Spleen (tissue), 11 donors: ENCODE measurements at regions not wholly inside any gene's neighbourhood (a gene's known extent, or its start where the extent isn't known, plus 50 kb on each side); places are given as distances from the start of the nearest gene placed in this dataset.

ENCODE experiments used
- DNase-seq: peaks from one replicate; pipeline ENCODE4 v3.0.0-alpha.2; 2020
- H3K27ac ChIP-seq, 8 donors: fragments of 200-600 bp; sonication (generic) in 7 of 8; 1 replicate in 4 of 8; 2 replicates in 4 of 8; pipeline versions ENCODE4 v1.5.0 to v1.8.0; 2016 to 2021; ENCODE audit warnings: inconsistent platforms in 4 of 8, mild to moderate bottlenecking in 4 of 8, moderate library complexity in 1 of 8
- H3K27me3 ChIP-seq, 7 donors: fragments of 200-600 bp; sonication (generic) in 6 of 7; replicated peaks in 1 of 7; 1 replicate in 4 of 7; 2 replicates in 3 of 7; pipeline versions ENCODE4 v1.5.0 to v1.8.0; 2016 to 2021; ENCODE audit warnings: inconsistent platforms in 3 of 7, mild to moderate bottlenecking in 1 of 7
- H3K36me3 ChIP-seq, 6 donors: fragments of 200-600 bp; sonication (generic) in 5 of 6; 1 replicate in 4 of 6; 2 replicates in 2 of 6; pipeline versions ENCODE4 v1.5.0 to v1.8.0; 2016 to 2021; ENCODE audit warnings: inconsistent platforms in 2 of 6
- H3K4me1 ChIP-seq, 6 donors: fragments of 200-600 bp; sonication (generic) in 5 of 6; 1 replicate in 3 of 6; 2 replicates in 3 of 6; pipeline versions ENCODE4 v1.5.0 to v1.8.0; 2016 to 2021; ENCODE audit warnings: inconsistent platforms in 3 of 6
- H3K4me3 ChIP-seq, 8 donors: fragments of 200-600 bp; sonication (generic) in 7 of 8; 1 replicate in 4 of 8; 2 replicates in 4 of 8; pipeline versions ENCODE4 v1.5.0 to v1.8.0; 2016 to 2021; ENCODE audit warnings: inconsistent platforms in 4 of 8, mild to moderate bottlenecking in 4 of 8, moderate library complexity in 2 of 8
- H3K9me3 ChIP-seq, 8 donors: fragments of 200-600 bp; sonication (generic) in 7 of 8; 1 replicate in 4 of 8; 2 replicates in 4 of 8; pipeline versions ENCODE4 v1.5.0 to v1.8.0; 2016 to 2021; ENCODE audit warnings: inconsistent platforms in 4 of 8
- CTCF ChIP-seq, 11 experiments: fragments of 200-600 bp in 7 of 11; fragments of 450-650 bp in 4 of 11; sonication (generic) in 4 of 11; IDR thresholded peaks in 8 of 11; conservative IDR thresholded peaks in 3 of 11; 1 replicate in 7 of 11; 2 replicates in 4 of 11; pipeline versions ENCODE4 v1.4.0 to v1.8.0; 2016 to 2021; ENCODE audit warnings: antibody characterized with exemption in 11 of 11, inconsistent platforms in 4 of 11, mild to moderate bottlenecking in 1 of 11
- POLR2A ChIP-seq, 3 donors: fragments of 450-650 bp; IDR thresholded peaks; one replicate each; pipeline ENCODE4 v1.5.1; 2017; ENCODE audit warnings: antibody characterized with exemption in 3 of 3, mild to moderate bottlenecking in 1 of 3
- POLR2AphosphoS5 ChIP-seq, 3 donors: sonication (generic); formaldehyde crosslinking; IDR thresholded peaks; one replicate each; pipeline ENCODE4 v1.5.1; 2017; ENCODE audit warnings: antibody characterized with exemption in 3 of 3
- WGBS, 5 donors: extraction: QIAGEN DNeasy Blood & Tissue Kit in 3 of 5; methylation state at CpG; one replicate each; pipeline versions ENCODE4 v1.1.5 to v1.1.7; 2013 to 2018; 5-methylcytosine and 5-hydroxymethylcytosine counted together
- intact Hi-C: fragments of 100-400 bp; cut with DNase I; formaldehyde crosslinking; loops from one replicate; pipeline ENCODE4 v1.15.0; 2023; ENCODE audit warnings: low total_unique reads
- donor health status: healthy with polysubstance abuse.
- donor health status: DM: no; HTN: no; CAD: no; lungs with moderate emphysema.
- donor health status: DM: no; HTN: no; CAD: no.
- donor health status: Bipolar disorder and iron deficiency.
- donor health status: healthy.
- donor health status: DM: no; HTN: no; CAD: no.
- donor health status: DM: yes; HTN: yes; CAD: no.

- no peak for TF ChIP-seq POLR2A (IDR thresholded peaks at IDR 0.05)
- Histone ChIP-seq H3K36me3 (no peaks in the 10 kb centered on the region), H3K9me3 (peaks cover 0 to 18% (median 9%) of the 10 kb centered on the region in 8 donors), H3K4me1 (no peaks in the 10 kb centered on the region), H3K4me3 (no peak overlapping the region), H3K27me3 (no peaks in the 10 kb centered on the region), H3K27ac (no peak overlapping the region)
- 42 to 79% (median 61%) methylated on average over 1 of the region's 1 CpG for WGBS, 5 donors
- intact Hi-C loops = no loop called here
- no peak for DNase-seq
Measured at GRCh38 chr2:49598231-49598630, 443.9 kb upstream of the FSHR start.

- intact Hi-C loops = no loop called here
- Histone ChIP-seq H3K36me3 (no peaks in the 10 kb centered on the region), H3K27ac (no peak overlapping the region), H3K9me3 (no peaks in the 10 kb centered on the region), H3K4me3 (no peak overlapping the region), H3K27me3 (no peaks in the 10 kb centered on the region), H3K4me1 (no peaks in the 10 kb centered on the region)
- no peak for DNase-seq
- 87 to 95% (median 91%) methylated on average over 3 of the region's 3 CpGs for WGBS, 5 donors
- no peak for TF ChIP-seq CTCF (IDR thresholded peaks at IDR 0.05 in 8 of 11, conservative IDR thresholded peaks at IDR 0.05 in 3 of 11)
- no peak for TF ChIP-seq POLR2A (IDR thresholded peaks at IDR 0.05)
- no peak for TF ChIP-seq POLR2AphosphoS5 (IDR thresholded peaks at IDR 0.05)
Measured at GRCh38 chr2:49585921-49586320, 431.6 kb upstream of the FSHR start.

GRCh38 chr2:49582946-49583345 is 428.6 kb upstream of the FSHR start:
- H3K4me3 ChIP-seq = no peak overlapping the region
- intact Hi-C loops = no loop called here
- no peaks in the 10 kb centered on the region for H3K9me3 ChIP-seq
- H3K27ac ChIP-seq = no peak overlapping the region
- H3K4me1 ChIP-seq = no peaks in the 10 kb centered on the region
- DNase-seq = no peak
- WGBS, 5 donors = 48 to 68% (median 58%) methylated on average over 5 of the region's 5 CpGs
- no peak for TF ChIP-seq CTCF (IDR thresholded peaks at IDR 0.05 in 8 of 11, conservative IDR thresholded peaks at IDR 0.05 in 3 of 11)
- TF ChIP-seq POLR2AphosphoS5 (IDR thresholded peaks at IDR 0.05) = no peak
- TF ChIP-seq POLR2A (IDR thresholded peaks at IDR 0.05) = no peak
- no peaks in the 10 kb centered on the region for H3K27me3 ChIP-seq
- no peaks in the 10 kb centered on the region for H3K36me3 ChIP-seq

GRCh38 chr2:49577041-49577440 is 422.7 kb upstream of the FSHR start:
- Histone ChIP-seq H3K4me3 (no peak overlapping the region), H3K27ac (no peak overlapping the region), H3K9me3 (no peaks in the 10 kb centered on the region), H3K27me3 (no peaks in the 10 kb centered on the region), H3K36me3 (no peaks in the 10 kb centered on the region), H3K4me1 (no peaks in the 10 kb centered on the region)
- intact Hi-C loops = no loop called here
- DNase-seq = no peak
- TF ChIP-seq POLR2AphosphoS5 (IDR thresholded peaks at IDR 0.05) (no peak), CTCF (IDR thresholded peaks at IDR 0.05 in 8 of 11, conservative IDR thresholded peaks at IDR 0.05 in 3 of 11) (no peak), POLR2A (IDR thresholded peaks at IDR 0.05) (no peak)
- WGBS, 5 donors = 50 to 64% (median 58%) methylated on average over 1 of the region's 1 CpG

- Histone ChIP-seq H3K27ac (no peak overlapping the region), H3K9me3 (peaks cover 0 to 7% (median 0%) of the 10 kb centered on the region in 8 donors), H3K4me1 (no peaks in the 10 kb centered on the region), H3K36me3 (no peaks in the 10 kb centered on the region), H3K4me3 (no peak overlapping the region), H3K27me3 (no peaks in the 10 kb centered on the region)
- intact Hi-C loops = no loop called here
- WGBS, 5 donors = 69 to 87% (median 81%) methylated on average over 1 of the region's 1 CpG
- DNase-seq = no peak
- TF ChIP-seq POLR2AphosphoS5 (IDR thresholded peaks at IDR 0.05) (no peak), CTCF (IDR thresholded peaks at IDR 0.05 in 8 of 11, conservative IDR thresholded peaks at IDR 0.05 in 3 of 11) (no peak), POLR2A (IDR thresholded peaks at IDR 0.05) (no peak)
Measured at GRCh38 chr2:49569176-49569575, 414.9 kb upstream of the FSHR start.
